ENCODE measurements at regions not wholly inside any gene's neighbourhood (a gene's known extent, or its start where the extent isn't known, plus 50 kb on each side); places are given as distances from the start of the nearest gene placed in this dataset.

GRCh38 chr4:81989202-81989601 is 384.6 kb downstream of the HNRNPD start:
- TF ChIP-seq CTCF (IDR thresholded peaks at IDR 0.05), result no peak
- Histone ChIP-seq H3K4me3 (no peak overlapping the region), H3K4me1 (no peaks in the 10 kb centered on the region)

GRCh38 chr4:81988178-81988577 is 385.6 kb downstream of the HNRNPD start:
- no peak for DNase-seq (ENCODE audit: low spot score)
- no peaks in the 10 kb centered on the region for H3K9me3 ChIP-seq
- no peaks in the 10 kb centered on the region for H3K4me1 ChIP-seq
- no peaks in the 10 kb centered on the region for H3K27me3 ChIP-seq
- TF ChIP-seq CTCF (IDR thresholded peaks at IDR 0.05), result no peak
- H3K4me3 ChIP-seq, result no peak overlapping the region
- no peaks in the 10 kb centered on the region for H3K36me3 ChIP-seq
- no peak overlapping the region for H3K27ac ChIP-seq

More at GRCh38 chr4:81989202-81989601, 384.6 kb downstream of the HNRNPD start:
- Histone ChIP-seq H3K9me3 (no peaks in the 10 kb centered on the region), H3K27me3 (no peaks in the 10 kb centered on the region), H3K36me3 (no peaks in the 10 kb centered on the region), H3K27ac (no peak overlapping the region)
- DNase-seq (ENCODE audit: low spot score), result no peak

GRCh38 chr4:81984746-81985145 is 389.0 kb downstream of the HNRNPD start:
- H3K4me3 ChIP-seq, result no peak overlapping the region
- no peak overlapping the region for H3K27ac ChIP-seq
- no peak for TF ChIP-seq CTCF (IDR thresholded peaks at IDR 0.05)
- H3K4me1 ChIP-seq, result no peaks in the 10 kb centered on the region
- H3K36me3 ChIP-seq, result no peaks in the 10 kb centered on the region
- no peaks in the 10 kb centered on the region for H3K27me3 ChIP-seq
- DNase-seq (ENCODE audit: low spot score), result no peak
- no peaks in the 10 kb centered on the region for H3K9me3 ChIP-seq

GRCh38 chr4:81982846-81983540 is 390.8 kb downstream of the HNRNPD start:
- no peaks in the 10 kb centered on the region for H3K36me3 ChIP-seq
- H3K27me3 ChIP-seq, result no peaks in the 10 kb centered on the region
- no peak for TF ChIP-seq CTCF (IDR thresholded peaks at IDR 0.05)
- no peaks in the 10 kb centered on the region for H3K9me3 ChIP-seq
- no peaks in the 10 kb centered on the region for H3K4me1 ChIP-seq
- H3K27ac ChIP-seq, result no peak overlapping the region
- DNase-seq (ENCODE audit: low spot score), result no peak
- no peak overlapping the region for H3K4me3 ChIP-seq

- no peak for DNase-seq (ENCODE audit: low spot score)
- Histone ChIP-seq H3K9me3 (no peaks in the 10 kb centered on the region), H3K4me1 (no peaks in the 10 kb centered on the region), H3K36me3 (no peaks in the 10 kb centered on the region), H3K27ac (no peak overlapping the region), H3K27me3 (no peaks in the 10 kb centered on the region), H3K4me3 (no peak overlapping the region)
- no peak for TF ChIP-seq CTCF (IDR thresholded peaks at IDR 0.05)
Measured at GRCh38 chr4:81981218-81981617, 392.6 kb downstream of the HNRNPD start.

- DNase-seq (ENCODE audit: low spot score), result no peak
- Histone ChIP-seq H3K27me3 (no peaks in the 10 kb centered on the region), H3K4me3 (no peak overlapping the region), H3K36me3 (no peaks in the 10 kb centered on the region), H3K4me1 (no peaks in the 10 kb centered on the region), H3K9me3 (no peaks in the 10 kb centered on the region), H3K27ac (no peak overlapping the region)
- no peak for TF ChIP-seq CTCF (IDR thresholded peaks at IDR 0.05)
Measured at GRCh38 chr4:81974523-81974922, 399.3 kb downstream of the HNRNPD start.
